Activated naive CD4-positive, alpha-beta T cell treated with anti-CD3 and anti-CD28 coated beads, Interleukin-2, amount 50 U/mL, for 72 hours (primary cell): ENCODE measurements at regions not wholly inside any gene's neighbourhood (a gene's known extent, or its start where the extent isn't known, plus 50 kb on each side); places are given as distances from the start of the nearest gene placed in this dataset.
"Not testable (repeated sequence)": the region's sequence is repeated elsewhere in the genome, so short reads cannot be mapped to it uniquely, and the experiment has no call there.

ENCODE experiments used
- ATAC-seq, 2 donors: fragments of 150-1000 bp; cut with Tn5 transposase; 2 replicates each; pipeline ENCODE4 v1.10.0; 2021; ENCODE audit warnings: mild to moderate bottlenecking in 2 of 2, moderate library complexity in 2 of 2
- DNase-seq, 2 donors: peaks; one replicate each; pipeline ENCODE4 v3.0.0; 2021 to 2022; ENCODE audit warnings: low spot score in 2 of 2
- H3K27ac Mint-ChIP-seq, 2 donors: one replicate each; pipeline ENCODE4 v1.8.0; 2022; ENCODE audit warnings: mild to moderate bottlenecking in 2 of 2, mixed read lengths in 2 of 2
- H3K36me3 Mint-ChIP-seq, 2 donors: one replicate each; pipeline ENCODE4 v1.8.0; 2022; ENCODE audit warnings: mixed read lengths in 2 of 2
- H3K9me3 Mint-ChIP-seq, 2 donors: one replicate each; pipeline ENCODE4 v1.8.0; 2022; ENCODE audit warnings: mixed read lengths in 2 of 2

GRCh38 chr1:116185161-116185701 is 74.0 kb downstream of the MAB21L3 start:
- Mint-ChIP-seq H3K27ac (no peak overlapping the region), H3K36me3 (no peaks in the 10 kb centered on the region), H3K9me3 (no peaks in the 10 kb centered on the region)
- no peak for DNase-seq
- no peak for ATAC-seq

DNA sequence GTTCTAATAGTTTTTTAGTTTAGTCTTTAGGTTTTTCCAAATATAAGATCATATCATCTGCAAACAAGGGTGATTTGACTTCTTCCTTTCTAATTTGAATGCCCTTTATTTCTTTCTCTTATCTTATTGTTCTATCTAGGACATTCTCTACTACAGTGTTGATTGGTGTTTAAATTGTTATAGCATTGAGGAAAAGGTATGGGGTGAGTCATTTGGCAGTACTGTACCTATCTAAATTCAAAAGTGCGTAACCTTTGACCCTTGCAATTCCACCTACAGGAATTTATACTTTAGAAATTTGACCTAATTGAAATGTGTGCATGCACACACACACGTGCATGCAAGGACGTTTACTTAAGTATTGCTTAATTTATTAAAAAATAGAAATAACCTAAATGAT is 78.3 kb downstream of the MAB21L3 start:
- Mint-ChIP-seq H3K36me3 (no peaks in the 10 kb centered on the region), H3K9me3 (peaks cover 0 to 6% of the 10 kb centered on the region in 2 donors), H3K27ac (no peak overlapping the region)
- ATAC-seq (no peak), DNase-seq (no peak)

DNA sequence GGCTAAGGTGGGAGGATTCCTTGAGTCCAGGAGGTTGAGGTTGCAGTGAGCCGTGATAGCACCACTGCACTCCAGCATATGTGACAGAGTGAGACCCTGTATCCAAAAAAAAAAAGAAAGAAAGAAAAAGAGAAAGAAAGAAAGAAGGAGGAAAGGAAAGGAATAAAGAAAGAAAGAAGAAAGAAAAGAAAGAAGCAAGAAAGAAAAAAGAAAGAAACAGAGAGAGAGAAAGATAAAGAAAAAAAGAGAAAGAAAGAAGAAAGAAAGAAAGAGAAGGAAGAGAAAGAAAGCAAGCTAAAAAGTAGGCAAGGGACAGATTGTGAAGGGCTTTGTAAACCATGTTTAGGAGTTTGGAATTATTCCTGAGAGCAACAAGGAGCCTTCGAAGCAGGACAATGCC is 80.1 kb downstream of the MAB21L3 start:
- DNase-seq (no peak), ATAC-seq (no peak)
- H3K27ac Mint-ChIP-seq: no peak overlapping the region
- H3K9me3 Mint-ChIP-seq: peaks cover 0 to 6% of the 10 kb centered on the region in 2 donors
- H3K36me3 Mint-ChIP-seq: no peaks in the 10 kb centered on the region

GRCh38 chr1:116193768-116194167 is 82.6 kb downstream of the MAB21L3 start:
- DNase-seq: no peak
- Mint-ChIP-seq H3K9me3 (peaks cover 0 to 6% of the 10 kb centered on the region in 2 donors), H3K36me3 (no peaks in the 10 kb centered on the region), H3K27ac (no peak overlapping the region)
- no peak for ATAC-seq

DNA sequence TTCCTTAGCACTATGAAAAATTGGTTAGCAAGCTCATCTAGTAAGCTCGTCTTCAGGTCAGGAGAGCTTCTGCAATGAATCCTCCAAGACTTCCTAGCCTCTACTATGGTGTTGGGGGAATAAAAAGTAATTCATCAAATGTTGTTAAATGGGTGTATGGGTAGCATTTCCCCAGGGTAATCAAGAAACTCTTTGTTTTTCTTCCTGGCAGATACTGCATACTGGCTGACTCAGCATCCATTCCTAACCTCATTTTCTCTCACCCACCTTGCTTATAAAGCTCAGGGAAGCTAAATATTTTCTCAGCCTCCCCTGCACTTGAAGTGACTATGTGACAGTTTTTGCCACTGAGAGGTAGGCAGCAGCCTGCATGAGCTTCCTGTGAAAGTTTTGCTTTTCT is 83.4 kb downstream of the MAB21L3 start:
- Mint-ChIP-seq H3K36me3 (no peaks in the 10 kb centered on the region), H3K27ac (no peak overlapping the region), H3K9me3 (peaks cover 0 to 6% of the 10 kb centered on the region in 2 donors)
- ATAC-seq (no peak), DNase-seq (no peak)

DNA sequence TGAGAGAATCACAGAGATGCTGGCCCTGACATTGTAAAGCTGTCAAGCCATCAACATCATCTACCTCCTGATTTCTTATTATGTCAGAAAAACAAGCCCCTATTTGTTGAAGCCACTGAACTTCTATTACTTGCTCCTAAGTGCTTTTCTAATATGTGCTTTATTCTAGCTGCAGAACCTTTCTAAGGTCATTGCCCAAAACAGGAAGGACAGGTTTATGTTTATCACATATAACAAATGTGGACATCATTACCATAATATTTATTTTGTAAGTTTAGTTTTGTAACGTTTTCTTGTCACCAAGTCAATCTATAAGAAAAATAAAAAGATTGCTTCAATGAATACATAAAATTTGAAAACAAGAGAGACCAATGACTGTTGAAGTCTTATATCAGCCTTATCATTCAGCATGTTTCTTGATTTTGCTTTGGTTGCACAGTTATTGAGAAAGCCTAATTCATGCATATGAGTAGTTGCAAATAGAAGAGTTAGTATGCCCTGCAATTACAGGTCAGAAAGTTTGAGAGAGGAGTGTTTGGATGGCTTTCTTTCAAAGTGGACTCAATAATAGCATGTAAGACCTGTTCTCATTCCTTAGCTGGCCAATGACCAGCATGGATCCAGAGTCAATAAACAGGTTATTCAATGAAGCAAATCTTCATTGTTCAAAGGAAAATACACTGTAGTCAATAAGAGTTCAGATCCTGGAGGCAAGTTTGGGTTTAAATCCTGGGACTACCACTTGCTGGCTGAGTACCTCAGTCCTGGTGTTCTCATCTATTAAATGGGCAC is 84.1 kb downstream of the MAB21L3 start:
- Mint-ChIP-seq H3K36me3 (no peaks in the 10 kb centered on the region), H3K9me3 (peaks cover 0 to 6% of the 10 kb centered on the region in 2 donors), H3K27ac (no peak overlapping the region)
- DNase-seq (no peak), ATAC-seq (no peak)

DNA sequence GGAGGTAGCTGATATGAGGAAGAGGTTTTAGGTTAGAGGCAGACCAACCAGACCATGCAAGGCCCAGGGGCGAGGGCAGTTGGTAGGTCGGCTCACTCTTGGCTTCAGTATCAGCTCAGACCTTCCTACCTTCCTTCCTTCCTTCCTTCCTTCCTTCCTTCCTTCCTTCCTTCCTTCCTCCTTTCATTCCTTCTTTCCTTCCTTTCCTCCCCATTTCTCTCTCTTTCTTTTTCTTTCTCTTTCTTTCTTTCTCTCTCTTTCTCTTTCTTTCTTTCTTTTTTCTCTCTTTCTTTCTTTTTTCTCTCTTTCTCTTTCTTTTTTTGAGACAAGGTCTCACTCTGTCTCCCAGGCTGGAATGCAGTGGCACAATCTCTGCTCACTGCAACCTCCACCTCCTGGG is 89.1 kb downstream of the MAB21L3 start:
- not testable (repeated sequence) for DNase-seq, ATAC-seq, H3K9me3 Mint-ChIP-seq, H3K36me3 Mint-ChIP-seq, H3K27ac Mint-ChIP-seq

DNA sequence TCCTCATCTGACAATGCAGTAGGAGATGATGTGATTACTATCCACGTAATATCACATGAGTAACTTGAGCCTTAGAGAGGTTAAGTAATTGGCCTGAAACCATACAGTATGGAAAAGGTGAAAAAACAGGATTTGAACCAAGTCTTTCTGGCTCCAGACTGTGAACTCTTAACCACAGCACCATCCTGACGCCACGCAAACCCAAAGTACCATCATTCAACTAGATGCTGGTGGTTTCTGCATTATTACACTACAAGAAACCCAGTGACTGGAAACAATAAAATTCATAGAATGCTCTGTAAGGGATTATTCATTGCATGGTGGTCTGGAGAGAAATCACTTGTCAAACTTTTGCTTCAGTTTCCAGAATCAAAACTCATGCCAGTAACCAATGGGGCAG is 90.7 kb downstream of the MAB21L3 start:
- ATAC-seq (no peak), DNase-seq (no peak)
- Mint-ChIP-seq H3K9me3 (peaks cover 0 to 6% of the 10 kb centered on the region in 2 donors), H3K27ac (no peak overlapping the region), H3K36me3 (no peaks in the 10 kb centered on the region)

- H3K9me3 Mint-ChIP-seq: peaks cover 0 to 6% of the 10 kb centered on the region in 2 donors
- no peaks in the 10 kb centered on the region for H3K36me3 Mint-ChIP-seq
- ATAC-seq (no peak), DNase-seq (no peak)
- no peak overlapping the region for H3K27ac Mint-ChIP-seq
These were observed 92.1 kb downstream of the MAB21L3 start for GRCh38 chr1:116203181-116203723.

DNA sequence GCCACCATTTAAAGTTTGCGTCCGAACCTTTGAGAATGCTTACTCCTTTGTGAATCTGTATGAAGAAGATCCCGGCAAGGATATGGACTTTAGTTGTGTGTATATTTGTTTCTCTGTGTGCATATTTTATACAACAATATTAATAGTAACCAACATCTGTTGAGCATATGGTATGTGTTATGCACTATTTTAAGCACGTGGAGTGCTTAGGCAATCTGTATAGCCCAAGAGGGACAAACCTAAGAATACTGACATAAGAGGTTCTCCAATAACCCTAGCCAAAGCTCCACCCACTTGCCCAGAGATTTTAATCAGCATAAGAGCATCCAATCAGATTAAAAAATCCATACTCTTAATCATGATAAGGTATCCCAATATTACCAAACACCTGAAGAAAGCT is 92.7 kb downstream of the MAB21L3 start:
- Mint-ChIP-seq H3K9me3 (peaks cover 0 to 6% of the 10 kb centered on the region in 2 donors), H3K27ac (no peak overlapping the region), H3K36me3 (no peaks in the 10 kb centered on the region)
- DNase-seq (no peak), ATAC-seq (no peak)

- ATAC-seq: no peak
- H3K36me3 Mint-ChIP-seq: no peaks in the 10 kb centered on the region
- DNase-seq: no peak
- H3K9me3 Mint-ChIP-seq: peaks cover 0 to 6% of the 10 kb centered on the region in 2 donors
- no peak overlapping the region for H3K27ac Mint-ChIP-seq
These were observed 94.9 kb downstream of the MAB21L3 start for GRCh38 chr1:116205941-116206679.

- DNase-seq (no peak), ATAC-seq (no peak)
- H3K27ac Mint-ChIP-seq: no peak overlapping the region
- H3K36me3 Mint-ChIP-seq: no peaks in the 10 kb centered on the region
- peaks cover 0 to 6% of the 10 kb centered on the region in 2 donors for H3K9me3 Mint-ChIP-seq
These were observed 96.0 kb downstream of the MAB21L3 start for GRCh38 chr1:116207126-116207735.

GRCh38 chr1:116208136-116208535 is 96.9 kb downstream of the MAB21L3 start:
- H3K27ac Mint-ChIP-seq: no peak overlapping the region
- H3K36me3 Mint-ChIP-seq: no peaks in the 10 kb centered on the region
- peaks cover 0 to 6% of the 10 kb centered on the region in 2 donors for H3K9me3 Mint-ChIP-seq
- ATAC-seq (no peak), DNase-seq (no peak)

- Mint-ChIP-seq H3K9me3 (no peaks in the 10 kb centered on the region), H3K36me3 (no peaks in the 10 kb centered on the region), H3K27ac (no peak overlapping the region)
- ATAC-seq (no peak), DNase-seq (no peak)
These were observed 100.1 kb downstream of the MAB21L3 start for GRCh38 chr1:116211294-116211693.

DNA sequence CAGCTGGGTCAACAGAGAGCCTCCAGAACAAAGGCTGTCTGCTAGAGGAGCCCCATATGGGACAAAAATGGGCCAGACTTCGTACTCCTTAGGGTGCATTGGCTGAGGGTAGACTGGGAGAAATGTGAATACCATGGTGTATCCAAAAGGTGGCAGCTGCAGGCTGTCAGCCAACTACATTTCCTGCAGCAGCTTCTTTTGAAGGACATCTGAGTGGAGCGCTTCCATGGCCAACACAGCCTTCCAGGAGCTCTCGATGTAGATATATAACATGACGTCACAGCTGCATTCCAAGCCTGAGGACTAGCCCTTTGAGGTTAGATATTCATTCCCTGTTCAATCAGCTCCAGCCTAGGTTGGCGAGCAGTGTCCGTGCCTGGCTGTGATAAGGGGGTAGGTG is 107.7 kb downstream of the MAB21L3 start:
- DNase-seq (no peak), ATAC-seq (no peak)
- H3K36me3 Mint-ChIP-seq: no peaks in the 10 kb centered on the region
- H3K9me3 Mint-ChIP-seq: no peaks in the 10 kb centered on the region
- H3K27ac Mint-ChIP-seq: no peak overlapping the region

DNA sequence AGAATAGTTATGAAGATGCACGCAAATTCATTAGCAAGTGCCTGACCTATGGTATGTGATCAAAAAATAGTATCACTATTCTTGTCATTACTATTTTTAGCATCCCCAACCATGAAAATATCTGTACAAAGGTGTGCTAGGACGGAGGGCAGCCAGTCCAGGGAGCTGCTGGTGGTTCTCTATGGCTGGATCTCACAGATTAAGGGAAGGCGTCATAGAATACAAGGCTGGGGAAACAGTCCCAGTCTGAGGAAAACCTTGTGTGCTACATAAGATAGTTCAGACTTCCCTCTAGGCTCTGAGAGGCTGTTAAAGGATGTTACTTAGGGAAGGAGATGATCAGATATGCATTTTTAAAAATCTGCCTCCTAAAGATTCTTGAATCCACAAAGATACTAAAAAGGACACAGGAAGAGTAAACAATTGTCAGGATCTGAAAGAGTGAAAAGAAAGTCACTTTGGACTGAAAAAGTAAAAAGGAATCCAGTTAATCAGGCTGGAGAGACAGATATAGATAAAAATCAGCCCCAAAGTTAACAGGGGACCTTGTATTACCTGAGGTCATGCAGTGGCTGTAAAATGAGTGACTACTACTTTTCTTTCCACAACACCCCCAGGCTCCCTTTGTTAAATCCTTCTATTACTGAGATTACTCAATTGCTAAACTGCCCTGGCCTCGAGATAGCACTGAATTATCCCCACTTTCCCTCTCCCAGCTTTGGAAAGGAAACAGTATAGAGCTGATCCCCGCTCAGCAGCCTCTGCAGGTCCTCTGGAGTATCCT is 108.6 kb downstream of the MAB21L3 start:
- ATAC-seq (no peak), DNase-seq (no peak)
- Mint-ChIP-seq H3K36me3 (no peaks in the 10 kb centered on the region), H3K9me3 (no peaks in the 10 kb centered on the region), H3K27ac (no peak overlapping the region)
